Skeletal muscle satellite cell (primary cell): ENCODE measurements at regions not wholly inside any gene's neighbourhood (a gene's known extent, or its start where the extent isn't known, plus 50 kb on each side); places are given as distances from the start of the nearest gene placed in this dataset.
"Not testable (repeated sequence)": the region's sequence is repeated elsewhere in the genome, so short reads cannot be mapped to it uniquely, and the experiment has no call there.

Experiments
- H3K27me3 ChIP-seq: 2 replicates; pipeline ENCODE4 v1.7.0; 2013; ENCODE audit warnings: low read length; ENCODE audit not compliant: control insufficient read depth, insufficient read depth
- H3K36me3 ChIP-seq: 2 replicates; pipeline ENCODE4 v1.7.0; 2013; ENCODE audit warnings: mild to moderate bottlenecking, control low read depth, low read length; ENCODE audit not compliant: insufficient read depth
- H3K4me1 ChIP-seq: 2 replicates; pipeline ENCODE4 v1.7.0; 2013; ENCODE audit warnings: low read length; ENCODE audit not compliant: control insufficient read depth, insufficient read depth
- H3K4me2 ChIP-seq: 2 replicates; pipeline ENCODE4 v1.7.0; 2013; ENCODE audit warnings: mild to moderate bottlenecking, low read length
- H3K4me3 ChIP-seq: 2 replicates; pipeline ENCODE4 v1.7.0; 2013; ENCODE audit warnings: low read length
- H3K9ac ChIP-seq: 2 replicates; pipeline ENCODE4 v1.7.0; 2013; ENCODE audit warnings: mild to moderate bottlenecking, low read depth, low read length, moderate library complexity
- H3K9me3 ChIP-seq: replicated peaks from 2 replicates; pipeline ENCODE4 v1.7.0; 2013; ENCODE audit warnings: mild to moderate bottlenecking, control low read depth, low read length

GRCh38 chr4:23979534-23979933, 89.7 kb upstream of the PPARGC1A start:
- H3K9me3 ChIP-seq: no peaks in the 10 kb centered on the region
- no peak overlapping the region for H3K4me2 ChIP-seq
- H3K27me3 ChIP-seq: no peaks in the 10 kb centered on the region
- H3K9ac ChIP-seq: no peak overlapping the region
- H3K36me3 ChIP-seq: no peaks in the 10 kb centered on the region
- no peaks in the 10 kb centered on the region for H3K4me1 ChIP-seq
- H3K4me3 ChIP-seq: no peak overlapping the region

GRCh38 chr4:23978002-23978401, 88.2 kb upstream of the PPARGC1A start:
- no peak overlapping the region for H3K4me3 ChIP-seq
- H3K4me2 ChIP-seq: no peak overlapping the region
- no peaks in the 10 kb centered on the region for H3K36me3 ChIP-seq
- H3K27me3 ChIP-seq: no peaks in the 10 kb centered on the region
- no peak overlapping the region for H3K9ac ChIP-seq
- no peaks in the 10 kb centered on the region for H3K9me3 ChIP-seq
- no peaks in the 10 kb centered on the region for H3K4me1 ChIP-seq

GRCh38 chr4:23976423-23976822, 86.6 kb upstream of the PPARGC1A start:
- Histone ChIP-seq H3K4me1 (no peaks in the 10 kb centered on the region), H3K9ac (no peak overlapping the region), H3K4me3 (no peak overlapping the region), H3K9me3 (no peaks in the 10 kb centered on the region), H3K4me2 (no peak overlapping the region), H3K36me3 (no peaks in the 10 kb centered on the region), H3K27me3 (no peaks in the 10 kb centered on the region)

GRCh38 chr4:23973308-23973855, 83.5 kb upstream of the PPARGC1A start:
- Histone ChIP-seq H3K4me1 (no peaks in the 10 kb centered on the region), H3K9me3 (no peaks in the 10 kb centered on the region), H3K27me3 (no peaks in the 10 kb centered on the region), H3K4me3 (no peak overlapping the region), H3K36me3 (no peaks in the 10 kb centered on the region), H3K4me2 (no peak overlapping the region), H3K9ac (no peak overlapping the region)

- Histone ChIP-seq H3K4me3 (no peak overlapping the region), H3K9ac (no peak overlapping the region), H3K27me3 (no peaks in the 10 kb centered on the region), H3K4me1 (no peaks in the 10 kb centered on the region), H3K36me3 (no peaks in the 10 kb centered on the region), H3K4me2 (no peak overlapping the region), H3K9me3 (no peaks in the 10 kb centered on the region)
Observed at GRCh38 chr4:23972805-23973204, 83.0 kb upstream of the PPARGC1A start.

GRCh38 chr4:23972187-23972586, 82.3 kb upstream of the PPARGC1A start:
- no peak overlapping the region for H3K4me2 ChIP-seq
- H3K9ac ChIP-seq: no peak overlapping the region
- H3K4me1 ChIP-seq: no peaks in the 10 kb centered on the region
- no peak overlapping the region for H3K4me3 ChIP-seq
- H3K9me3 ChIP-seq: no peaks in the 10 kb centered on the region
- no peaks in the 10 kb centered on the region for H3K36me3 ChIP-seq
- H3K27me3 ChIP-seq: no peaks in the 10 kb centered on the region

GRCh38 chr4:23970201-23970850, 80.5 kb upstream of the PPARGC1A start:
- Histone ChIP-seq H3K27me3 (no peaks in the 10 kb centered on the region), H3K4me1 (no peaks in the 10 kb centered on the region)

GRCh38 chr4:23969635-23970145, 79.8 kb upstream of the PPARGC1A start:
- Histone ChIP-seq H3K4me2 (no peak overlapping the region), H3K36me3 (no peaks in the 10 kb centered on the region), H3K4me1 (no peaks in the 10 kb centered on the region), H3K9me3 (no peaks in the 10 kb centered on the region), H3K27me3 (peaks cover under 1% of the 10 kb centered on the region), H3K9ac (no peak overlapping the region), H3K4me3 (no peak overlapping the region)

More at GRCh38 chr4:23970201-23970850, 80.5 kb upstream of the PPARGC1A start:
- no peak overlapping the region for H3K9ac ChIP-seq
- H3K4me3 ChIP-seq: no peak overlapping the region
- H3K9me3 ChIP-seq: no peaks in the 10 kb centered on the region
- no peaks in the 10 kb centered on the region for H3K36me3 ChIP-seq
- no peak overlapping the region for H3K4me2 ChIP-seq

- peaks cover 22% of the 10 kb centered on the region for H3K27me3 ChIP-seq
- H3K4me3 ChIP-seq: no peak overlapping the region
- no peak overlapping the region for H3K9ac ChIP-seq
- H3K36me3 ChIP-seq: no peaks in the 10 kb centered on the region
- no peaks in the 10 kb centered on the region for H3K9me3 ChIP-seq
- no peak overlapping the region for H3K4me2 ChIP-seq
- H3K4me1 ChIP-seq: no peaks in the 10 kb centered on the region
Observed at GRCh38 chr4:23967281-23967680, 77.4 kb upstream of the PPARGC1A start.

GRCh38 chr4:23966725-23967124, 76.9 kb upstream of the PPARGC1A start:
- Histone ChIP-seq H3K27me3 (peaks cover 25% of the 10 kb centered on the region), H3K4me3 (no peak overlapping the region), H3K4me1 (no peaks in the 10 kb centered on the region), H3K4me2 (no peak overlapping the region), H3K9me3 (no peaks in the 10 kb centered on the region), H3K36me3 (no peaks in the 10 kb centered on the region), H3K9ac (no peak overlapping the region)

GRCh38 chr4:23962462-23962861, 72.6 kb upstream of the PPARGC1A start:
- H3K4me1 ChIP-seq: no peaks in the 10 kb centered on the region

GRCh38 chr4:23961395-23961794, 71.5 kb upstream of the PPARGC1A start:
- H3K36me3 ChIP-seq, H3K4me2 ChIP-seq, H3K9ac ChIP-seq, H3K4me3 ChIP-seq, H3K4me1 ChIP-seq, H3K9me3 ChIP-seq: not testable (repeated sequence)
- peaks cover 28% of the 10 kb centered on the region for H3K27me3 ChIP-seq

More at GRCh38 chr4:23962462-23962861, 72.6 kb upstream of the PPARGC1A start:
- Histone ChIP-seq H3K4me3 (no peak overlapping the region), H3K9ac (no peak overlapping the region), H3K4me2 (no peak overlapping the region), H3K27me3 (peaks cover 28% of the 10 kb centered on the region), H3K9me3 (no peaks in the 10 kb centered on the region), H3K36me3 (no peaks in the 10 kb centered on the region)
